GM21367 (cell line): ENCODE measurements at regions not wholly inside any gene's neighbourhood (a gene's known extent, or its start where the extent isn't known, plus 50 kb on each side); places are given as distances from the start of the nearest gene placed in this dataset.

Source experiments
- ATAC-seq: cut with Tn5 transposase; IDR thresholded peaks from one replicate; pipeline ENCODE4 v1.9.1; 2021; ENCODE audit not compliant: unreplicated experiment

DNA sequence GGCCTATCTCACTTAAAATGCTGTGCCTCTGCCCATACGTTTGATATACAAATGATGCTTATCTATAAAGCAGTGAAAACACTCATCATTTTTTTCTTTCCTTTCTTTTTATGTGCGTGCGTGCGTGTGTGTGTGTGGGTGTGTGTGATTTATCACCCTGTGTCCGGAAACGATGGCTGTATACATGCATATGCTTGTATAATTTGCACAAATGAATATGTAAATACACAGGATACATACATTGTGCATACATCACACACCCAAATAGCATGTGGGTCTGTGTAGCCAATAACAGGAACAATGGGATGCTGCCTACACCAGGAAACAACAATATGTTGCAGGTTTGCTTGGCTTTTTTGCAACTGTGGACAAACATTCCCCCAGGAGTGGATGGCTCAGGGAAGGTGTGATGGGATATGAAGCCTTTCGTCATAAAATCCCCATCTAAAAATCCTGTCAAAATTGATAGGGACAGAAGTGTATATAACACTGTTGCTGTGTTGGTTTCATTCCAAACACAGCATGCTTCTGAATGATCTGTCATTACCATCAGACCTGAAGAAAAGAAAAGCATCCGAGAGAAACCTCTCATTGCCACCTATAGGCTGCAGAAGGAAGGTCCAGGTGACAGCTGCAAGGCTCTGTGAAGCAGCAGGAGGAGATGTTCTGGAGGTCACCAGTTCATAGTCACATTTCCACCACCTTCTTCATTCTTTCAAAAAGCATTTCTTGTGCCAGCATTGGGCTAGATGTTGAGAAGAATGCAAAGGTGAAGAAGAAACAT, 503.9 kb upstream of the NR2F2 start:
- no peak for ATAC-seq

DNA sequence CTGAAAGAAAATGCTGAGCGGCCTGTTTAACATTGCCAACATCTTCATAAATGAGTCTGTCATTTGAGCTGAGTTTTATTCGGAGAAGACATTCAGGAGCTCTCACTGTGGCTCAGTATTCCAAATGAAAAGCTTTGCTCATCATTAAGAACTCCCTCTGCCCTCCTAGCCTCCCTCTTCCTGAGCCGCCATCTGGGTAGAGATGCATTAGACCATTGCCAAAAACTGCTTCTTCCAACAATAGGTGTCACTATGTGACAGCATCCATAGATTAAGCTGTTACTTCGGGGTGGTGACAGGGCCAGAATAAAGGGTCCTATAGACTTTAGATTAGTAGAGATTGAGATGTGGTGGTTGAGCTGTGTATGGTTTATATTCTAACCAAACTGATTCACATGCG, 501.4 kb upstream of the NR2F2 start:
- ATAC-seq = no peak

- no peak for ATAC-seq
Measured at GRCh38 chr15:95830281-95830680, 500.2 kb upstream of the NR2F2 start.

DNA sequence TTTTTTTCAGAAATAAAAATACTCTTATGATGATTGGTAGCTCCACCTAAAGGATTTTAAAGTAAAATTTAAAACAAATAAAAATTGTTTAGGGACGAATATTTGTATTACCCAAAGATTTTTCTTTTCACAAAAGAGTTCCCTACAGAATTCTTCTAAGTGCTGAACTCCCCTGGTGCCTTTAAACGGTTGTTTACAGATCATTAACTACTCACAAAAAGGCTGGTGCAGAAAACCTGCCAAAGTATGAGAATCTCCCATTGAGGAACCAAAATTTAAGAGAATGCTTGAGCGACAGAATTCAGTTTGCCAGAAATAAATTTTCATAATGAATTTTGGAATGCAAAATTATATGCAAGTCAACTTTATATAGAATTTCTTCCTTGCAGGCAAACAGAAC, 497.8 kb upstream of the NR2F2 start:
- ATAC-seq = no peak

DNA sequence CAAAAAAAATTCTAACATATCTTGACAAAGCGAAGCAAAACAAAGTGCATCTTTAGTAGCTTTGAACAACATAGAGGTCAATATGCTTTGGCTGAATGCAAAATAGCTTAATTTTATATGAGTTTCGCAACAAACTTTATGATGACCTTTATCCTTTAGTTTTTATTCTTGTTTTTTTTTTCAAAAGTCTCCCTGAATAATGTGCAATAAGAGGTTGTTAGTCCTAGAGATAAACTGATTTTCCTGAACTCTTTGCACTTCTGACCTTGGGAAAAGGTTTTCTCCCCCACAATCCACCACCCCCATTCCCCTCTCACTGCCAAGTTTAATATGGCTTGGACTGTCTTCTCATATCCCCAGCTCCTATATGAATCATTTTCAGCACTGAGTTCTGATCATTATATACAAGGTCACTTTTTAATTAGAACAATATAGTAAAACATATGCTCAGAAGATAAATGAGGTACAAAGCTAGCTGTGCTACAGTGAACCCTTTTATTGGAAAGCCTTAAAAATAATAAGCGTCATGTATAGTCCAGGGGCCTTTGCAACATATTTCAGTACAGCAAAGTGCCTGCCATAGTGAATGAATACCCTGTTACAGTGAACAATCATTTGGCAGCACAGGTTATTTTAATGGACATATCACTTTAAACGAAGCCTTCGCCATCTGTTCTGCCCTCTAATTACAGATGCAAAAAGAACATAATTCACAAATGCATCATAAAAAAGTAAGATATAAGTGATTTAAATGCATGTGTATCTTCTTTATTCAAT, 496.3 kb upstream of the NR2F2 start:
- no peak for ATAC-seq

DNA sequence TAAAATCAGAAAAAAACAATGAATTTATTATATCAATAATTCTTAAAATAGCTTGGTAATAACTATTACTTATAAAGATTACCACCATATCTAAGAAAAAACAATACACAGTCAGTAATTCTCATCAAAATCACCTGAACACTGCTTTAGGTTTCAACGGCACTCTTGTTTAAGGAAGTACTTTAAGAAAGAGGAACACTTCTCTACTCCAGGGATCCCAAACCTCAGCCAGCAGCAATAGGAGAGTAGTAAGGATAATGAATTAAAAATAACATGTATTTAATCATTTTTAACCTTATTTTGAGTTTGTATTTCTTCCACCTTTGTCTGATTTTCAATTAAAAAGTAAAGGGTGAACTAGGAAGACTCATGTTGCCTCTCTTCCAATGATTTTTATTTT, 494.0 kb upstream of the NR2F2 start:
- ATAC-seq = no peak

DNA sequence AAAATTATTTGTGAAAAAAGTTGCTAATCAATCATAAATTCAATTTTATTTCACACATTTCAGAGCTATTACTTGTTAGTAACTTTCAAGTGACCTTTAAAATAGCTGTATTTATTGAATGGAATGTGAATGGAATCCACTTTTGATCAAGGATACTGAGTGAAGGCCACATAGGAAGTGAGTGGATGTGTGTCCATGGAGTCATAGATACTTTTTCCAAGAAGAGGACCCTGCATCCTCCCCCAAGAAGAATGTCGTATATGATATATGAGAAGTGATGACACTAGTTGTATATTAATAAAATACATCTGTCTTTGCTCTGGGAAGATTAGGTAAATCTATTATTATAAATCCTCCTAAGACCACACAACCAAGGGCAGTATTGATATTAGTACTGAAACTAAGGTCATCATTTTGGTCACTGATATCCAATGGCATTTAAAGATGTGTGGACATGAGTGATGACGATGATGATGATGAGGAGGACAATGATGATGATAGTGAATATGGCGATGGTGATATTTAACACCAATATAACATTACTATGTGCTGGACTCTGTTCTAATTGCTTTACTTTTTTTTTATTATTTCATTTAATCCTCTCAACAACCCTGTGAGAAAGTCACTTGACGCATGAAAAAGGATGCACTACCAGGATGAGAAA, 493.0 kb upstream of the NR2F2 start:
- ATAC-seq = no peak

GRCh38 chr15:95839367-95839782, 491.1 kb upstream of the NR2F2 start:
- peak; percentile 75 for ATAC-seq

- ATAC-seq = no peak
Measured at GRCh38 chr15:95840004-95840403, 490.5 kb upstream of the NR2F2 start.

- no peak for ATAC-seq
Measured at GRCh38 chr15:95840855-95841254, 489.6 kb upstream of the NR2F2 start.

- ATAC-seq = no peak
Measured at GRCh38 chr15:95842576-95842975, 487.9 kb upstream of the NR2F2 start.

DNA sequence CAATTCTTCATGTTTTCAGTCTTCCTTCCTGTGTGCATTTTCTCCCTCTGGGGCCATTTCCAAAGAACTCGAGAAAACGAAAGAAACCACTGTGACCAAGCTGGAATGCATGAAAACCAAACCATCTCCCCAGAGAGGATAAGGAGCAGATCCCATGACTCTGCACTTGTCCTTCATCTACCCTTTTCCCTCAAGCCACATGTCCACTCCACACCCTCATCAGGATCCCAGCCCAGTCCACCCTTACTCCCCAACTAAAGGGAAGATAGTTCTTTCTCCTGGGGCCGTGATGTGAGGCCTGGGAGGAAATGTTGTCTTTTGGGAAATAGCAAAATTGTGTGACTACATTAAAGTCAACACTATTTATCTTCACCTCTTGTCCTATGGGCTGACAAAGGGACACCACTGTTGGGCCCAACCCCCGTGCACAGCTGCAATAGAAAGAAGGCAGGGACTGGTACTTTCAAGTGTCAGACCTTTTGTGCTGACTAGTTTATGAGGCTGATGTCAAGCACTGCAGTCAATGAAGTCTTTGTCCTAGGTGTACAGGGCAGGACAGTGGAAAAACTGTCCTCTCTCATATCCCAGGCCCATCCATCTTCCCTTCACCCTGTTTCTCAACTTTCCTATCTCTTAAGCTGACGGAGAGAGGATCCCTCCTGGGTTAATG, 487.1 kb upstream of the NR2F2 start:
- ATAC-seq = no peak

- ATAC-seq = no peak
Measured at GRCh38 chr15:95845862-95846515, 484.5 kb upstream of the NR2F2 start.

DNA sequence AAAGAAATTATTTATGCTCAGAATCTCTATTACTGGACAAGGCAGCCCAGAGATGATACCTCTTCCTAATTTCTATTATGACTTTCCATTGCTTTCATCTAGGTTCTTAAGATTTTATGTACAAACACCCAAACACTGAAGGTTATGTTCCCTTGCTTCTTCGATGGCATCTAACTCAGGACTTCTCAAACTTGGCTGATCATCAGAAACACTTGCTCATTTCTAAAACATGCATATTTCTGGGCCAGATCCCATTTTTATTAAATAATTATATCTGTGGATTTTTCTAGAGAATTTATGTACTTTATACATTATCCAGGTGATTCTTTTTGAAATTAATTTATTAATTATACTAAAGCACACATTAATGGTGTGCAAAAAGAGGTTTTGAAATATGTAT, 482.4 kb upstream of the NR2F2 start:
- ATAC-seq = no peak

DNA sequence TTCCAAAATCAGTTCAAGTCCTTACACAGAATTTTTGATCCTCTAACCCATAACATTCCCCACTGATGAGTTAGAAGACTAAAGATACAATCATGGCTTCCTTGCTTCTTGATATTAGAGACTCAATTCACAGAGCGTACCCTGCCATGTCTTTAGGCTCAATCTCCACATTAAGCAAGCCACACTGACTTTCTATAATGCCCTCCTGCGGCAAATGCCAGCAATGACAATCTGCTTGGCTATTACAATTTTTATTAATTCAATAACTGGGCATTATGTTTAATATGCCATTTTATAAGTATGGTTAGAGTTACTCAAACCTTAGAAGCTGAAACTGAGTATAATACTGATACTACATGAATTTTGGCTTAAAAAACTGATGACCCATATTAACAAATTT, 479.7 kb upstream of the NR2F2 start:
- no peak for ATAC-seq

DNA sequence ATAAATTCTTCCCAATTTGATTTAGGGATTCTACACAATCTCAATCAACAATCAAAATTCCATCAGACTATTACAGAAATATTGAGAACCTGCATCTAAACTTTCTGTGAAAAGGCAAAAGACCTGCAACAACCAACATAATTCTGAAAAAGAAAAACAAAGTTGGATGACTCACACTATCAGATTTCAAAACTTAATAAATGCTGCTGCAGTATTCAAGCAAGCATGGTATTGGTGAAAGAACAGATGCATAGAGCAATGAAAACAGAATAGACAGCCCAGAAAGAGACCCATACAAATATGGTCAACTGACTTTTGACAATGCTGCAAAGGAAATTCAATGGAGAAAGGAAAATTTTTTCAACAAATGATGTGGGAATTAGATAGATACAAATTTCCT, 477.1 kb upstream of the NR2F2 start:
- ATAC-seq = no peak

DNA sequence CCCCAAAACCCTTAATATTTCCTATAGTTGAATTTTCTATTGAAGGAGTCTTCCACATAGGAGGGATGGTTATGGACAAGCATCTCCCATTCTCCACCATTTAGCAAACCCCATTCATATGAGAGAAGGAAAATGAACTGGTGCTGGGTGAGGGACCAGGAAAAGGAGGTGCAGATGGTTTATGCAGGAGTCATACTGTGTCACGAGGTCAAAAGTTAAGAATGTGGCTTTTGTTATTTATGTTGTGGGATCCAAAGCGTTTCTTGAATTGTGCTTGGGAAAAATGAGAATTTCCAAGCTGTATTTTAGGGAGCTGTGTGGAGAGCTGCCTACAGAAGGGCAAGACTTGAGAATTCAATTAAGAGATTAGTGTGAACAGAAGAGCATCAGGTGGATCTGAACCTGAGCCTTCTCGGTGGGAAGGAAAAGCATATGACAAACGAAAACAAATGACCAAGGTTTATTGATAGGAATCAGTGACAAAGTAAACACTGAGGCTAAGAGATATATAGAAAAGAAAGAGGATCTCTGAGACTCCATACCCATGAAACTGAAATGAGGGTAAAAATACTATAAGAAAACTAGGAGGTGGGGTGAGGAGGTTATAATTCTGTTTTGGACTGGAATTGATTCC, 473.3 kb upstream of the NR2F2 start:
- ATAC-seq = no peak

GRCh38 chr15:95857758-95858157, 472.7 kb upstream of the NR2F2 start:
- no peak for ATAC-seq

- ATAC-seq = no peak
Measured at GRCh38 chr15:95860406-95860805, 470.1 kb upstream of the NR2F2 start.

DNA sequence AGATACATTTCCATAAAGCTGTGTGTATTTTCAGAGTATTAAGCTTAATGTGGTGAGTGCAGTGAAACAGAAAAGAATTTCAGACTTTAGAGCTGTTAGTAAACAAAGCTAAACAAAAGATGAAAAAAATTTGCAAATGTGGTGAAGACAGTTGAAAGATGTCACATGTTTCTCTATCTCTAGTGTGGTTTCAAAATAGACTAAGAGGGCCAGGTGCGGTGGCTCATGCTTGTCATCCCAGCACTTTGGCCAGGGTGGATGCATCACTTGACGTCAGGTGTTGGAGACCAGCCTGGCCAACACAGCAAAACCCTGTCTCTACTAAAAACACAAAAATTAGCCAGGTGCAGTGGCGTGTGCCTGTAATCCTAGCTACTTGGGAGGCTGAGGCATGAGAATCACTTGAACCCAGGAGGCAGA, 466.0 kb upstream of the NR2F2 start:
- ATAC-seq = no peak
